Cardiac muscle cell (in vitro differentiated cells and primary cell): ENCODE measurements at regions not wholly inside any gene's neighbourhood (a gene's known extent, or its start where the extent isn't known, plus 50 kb on each side); places are given as distances from the start of the nearest gene placed in this dataset.

Source experiments
- DNase-seq, 2 donors: peaks; one replicate each; pipeline versions ENCODE4 v3.0.0 to v3.0.0-alpha.2; 2010 to 2017; ENCODE audit warnings: low read depth in 1 of 2, low spot score in 1 of 2
- H3K27ac ChIP-seq: fragments of 200-600 bp; sonication (generic); 2 replicates; pipeline ENCODE4 v1.5.1; 2016
- H3K27me3 ChIP-seq: fragments of 200-600 bp; sonication (generic); 2 replicates; pipeline ENCODE4 v1.6.0; 2016; ENCODE audit warnings: control low read depth
- H3K36me3 ChIP-seq: fragments of 200-600 bp; sonication (generic); 2 replicates; pipeline ENCODE4 v1.5.1; 2016; ENCODE audit warnings: control low read depth
- H3K4me1 ChIP-seq: fragments of 200-600 bp; sonication (generic); 2 replicates; pipeline ENCODE4 v1.8.1; 2017; ENCODE audit warnings: low read depth, mild to moderate bottlenecking, mixed run types
- H3K4me3 ChIP-seq: fragments of 200-600 bp; sonication (generic); 2 replicates; pipeline ENCODE4 v1.5.1; 2016; ENCODE audit warnings: mild to moderate bottlenecking
- H3K9me3 ChIP-seq: fragments of 200-600 bp; sonication (generic); 2 replicates; pipeline ENCODE4 v1.5.1; 2017; ENCODE audit warnings: low read depth, mild to moderate bottlenecking, control low read depth
- CTCF ChIP-seq: IDR thresholded peaks from 2 replicates; pipeline ENCODE4 v1.5.1; 2012; ENCODE audit warnings: low read depth, mild to moderate bottlenecking, low read length

- TF ChIP-seq CTCF: no peak
- no peaks in the 10 kb centered on the region for H3K4me1 ChIP-seq
- no peak overlapping the region for H3K27ac ChIP-seq
- H3K36me3 ChIP-seq: no peaks in the 10 kb centered on the region
- H3K4me3 ChIP-seq: no peak overlapping the region
- H3K9me3 ChIP-seq: no peaks in the 10 kb centered on the region
- no peak for DNase-seq
- H3K27me3 ChIP-seq: peaks cover 10% of the 10 kb centered on the region
Observed at GRCh38 chr1:241417258-241417657, 60.3 kb upstream of the RGS7 start.

- no peak for TF ChIP-seq CTCF
- DNase-seq: no peak
- Histone ChIP-seq H3K4me3 (no peak overlapping the region), H3K36me3 (no peaks in the 10 kb centered on the region), H3K27ac (no peak overlapping the region), H3K9me3 (no peaks in the 10 kb centered on the region), H3K27me3 (no peaks in the 10 kb centered on the region), H3K4me1 (no peaks in the 10 kb centered on the region)
Observed at GRCh38 chr1:241413974-241414373, 57.0 kb upstream of the RGS7 start.

GRCh38 chr1:241413386-241413785 lies 56.4 kb upstream of the RGS7 start:
- no peak for TF ChIP-seq CTCF
- H3K4me3 ChIP-seq: no peak overlapping the region
- H3K27ac ChIP-seq: no peak overlapping the region
- H3K9me3 ChIP-seq: no peaks in the 10 kb centered on the region
- H3K36me3 ChIP-seq: no peaks in the 10 kb centered on the region
- H3K4me1 ChIP-seq: no peaks in the 10 kb centered on the region
- H3K27me3 ChIP-seq: no peaks in the 10 kb centered on the region
- DNase-seq: peak in 1 of 2 donors; percentile 19

GRCh38 chr1:241412646-241413045 lies 55.6 kb upstream of the RGS7 start:
- no peak for TF ChIP-seq CTCF
- Histone ChIP-seq H3K4me1 (no peaks in the 10 kb centered on the region), H3K27ac (no peak overlapping the region)

GRCh38 chr1:241411776-241412338 lies 54.9 kb upstream of the RGS7 start:
- Histone ChIP-seq H3K4me3 (no peak overlapping the region), H3K27ac (no peak overlapping the region), H3K36me3 (no peaks in the 10 kb centered on the region), H3K27me3 (no peaks in the 10 kb centered on the region), H3K4me1 (no peaks in the 10 kb centered on the region), H3K9me3 (no peaks in the 10 kb centered on the region)
- no peak for TF ChIP-seq CTCF
- DNase-seq: no peak

More at GRCh38 chr1:241412646-241413045, 55.6 kb upstream of the RGS7 start:
- Histone ChIP-seq H3K4me3 (no peak overlapping the region), H3K27me3 (no peaks in the 10 kb centered on the region), H3K9me3 (no peaks in the 10 kb centered on the region), H3K36me3 (no peaks in the 10 kb centered on the region)
- DNase-seq: no peak
